D721Med (cell line): ENCODE measurements at regions not wholly inside any gene's neighbourhood (a gene's known extent, or its start where the extent isn't known, plus 50 kb on each side); places are given as distances from the start of the nearest gene placed in this dataset.
"Not testable (repeated sequence)": the region's sequence is repeated elsewhere in the genome, so short reads cannot be mapped to it uniquely, and the experiment has no call there.

ENCODE experiments used
- DNase-seq: peaks from one replicate; pipeline ENCODE4 v3.0.0; 2011; ENCODE audit warnings: low spot score; ENCODE audit not compliant: insufficient read length
- FAIRE-seq: peaks from 2 replicates; lab custom pipeline; 2011; peaks lifted over from hg19 to GRCh38; lab: Jason Lieb, UNC
- CTCF ChIP-seq: IDR thresholded peaks from 2 replicates; pipeline ENCODE4 v1.5.1; 2012; ENCODE audit warnings: mild to moderate bottlenecking, control low read depth; ENCODE audit not compliant: insufficient read depth; ENCODE audit errors: missing control alignments

DNA sequence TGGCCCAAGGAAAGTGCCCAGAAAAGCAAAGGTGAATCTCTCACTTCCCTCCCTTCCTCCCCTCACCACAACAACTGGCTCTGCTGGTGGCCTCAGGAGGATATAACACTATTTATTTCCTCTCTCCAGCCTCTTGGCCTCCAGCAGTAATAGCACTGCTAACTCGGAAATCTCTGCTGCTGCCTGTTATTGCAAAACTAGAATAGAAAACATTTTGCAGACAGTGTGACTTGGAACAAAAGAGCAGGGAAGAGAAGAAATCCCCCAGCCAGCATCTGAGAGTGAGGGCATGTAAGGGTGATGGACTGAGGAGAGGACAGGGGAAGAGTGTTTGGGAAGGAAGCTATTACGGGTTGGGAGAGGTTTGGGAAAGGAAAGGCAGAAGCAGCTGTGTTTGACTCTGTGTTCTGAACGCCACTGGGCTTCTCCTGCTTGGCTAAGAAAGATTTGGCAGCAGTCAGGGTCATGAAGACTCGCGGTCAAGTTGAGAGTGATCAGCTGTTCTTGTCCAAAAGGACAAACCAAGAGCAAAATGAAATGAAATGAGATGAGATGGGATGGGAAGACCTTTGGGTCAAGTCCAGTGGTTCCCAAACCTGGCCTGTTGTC, 81.0 kb upstream of the SNX9 start:
- DNase-seq: no peak
- no peak for FAIRE-seq
- TF ChIP-seq CTCF: no peak

DNA sequence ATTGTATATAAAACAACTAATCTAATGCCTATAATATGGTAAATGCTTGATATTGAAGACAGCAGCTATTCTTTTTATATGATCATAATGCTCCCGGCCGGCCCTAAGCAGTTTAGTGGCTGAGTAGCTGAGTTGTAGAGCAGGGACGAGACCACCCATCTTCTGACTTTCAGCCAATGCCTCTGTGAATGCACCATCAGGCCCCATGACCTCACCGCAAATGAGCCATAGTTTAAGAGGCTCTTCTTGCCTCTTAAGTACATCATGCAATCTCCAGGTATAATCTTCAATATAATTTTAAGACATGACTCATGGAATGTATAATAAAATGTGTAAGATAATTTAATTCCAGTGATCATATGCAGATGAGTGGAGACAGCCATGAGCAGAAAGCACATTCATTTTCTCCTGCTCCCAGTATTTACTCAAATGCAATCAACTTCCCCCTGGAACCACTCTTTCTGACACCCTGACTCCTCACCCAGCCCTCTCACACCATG, 78.9 kb upstream of the SNX9 start:
- no peak for FAIRE-seq

DNA sequence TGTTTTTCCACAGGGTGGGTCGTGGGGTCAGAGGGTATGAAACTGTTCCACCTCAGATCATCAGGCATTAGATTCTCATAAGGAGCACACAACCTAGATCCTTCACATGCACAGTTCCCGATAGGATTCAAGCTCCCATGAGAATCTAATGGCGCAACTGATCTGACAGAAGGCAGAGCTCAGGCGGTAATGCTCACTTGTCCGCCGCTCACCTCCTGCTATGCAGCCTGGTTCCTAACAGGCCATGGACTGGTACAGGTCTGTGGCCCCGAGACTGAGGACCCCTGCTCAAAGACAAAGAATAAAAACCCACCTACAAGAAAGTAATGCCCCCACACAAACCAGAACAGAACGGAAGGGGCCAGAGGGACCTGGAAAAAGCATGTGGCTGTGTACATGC, 76.1 kb upstream of the SNX9 start:
- DNase-seq (no peak), FAIRE-seq (no peak)
- no peak for TF ChIP-seq CTCF

More for the DNA sequence above, 78.9 kb upstream of the SNX9 start:
- no peak for TF ChIP-seq CTCF
- no peak for DNase-seq

DNA sequence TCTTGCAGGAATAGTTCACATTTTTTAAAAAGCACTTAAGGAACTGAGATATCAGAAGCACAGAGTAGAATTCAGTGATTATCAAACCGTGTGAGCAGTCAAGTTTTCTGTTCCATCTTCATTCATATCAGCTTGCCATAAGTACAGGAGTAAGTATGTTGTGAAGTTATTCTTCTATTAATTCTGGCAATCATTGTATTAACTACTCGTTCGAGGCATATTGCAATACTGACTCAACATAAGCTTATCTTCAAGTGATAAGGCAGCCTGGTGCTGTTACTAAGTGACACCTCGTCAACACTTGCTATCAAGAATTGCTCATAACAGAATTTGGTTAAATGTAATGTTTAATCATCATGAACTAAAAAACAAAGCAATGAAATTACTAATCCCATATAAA, 75.7 kb upstream of the SNX9 start:
- FAIRE-seq (no peak), DNase-seq (no peak)
- no peak for TF ChIP-seq CTCF

DNA sequence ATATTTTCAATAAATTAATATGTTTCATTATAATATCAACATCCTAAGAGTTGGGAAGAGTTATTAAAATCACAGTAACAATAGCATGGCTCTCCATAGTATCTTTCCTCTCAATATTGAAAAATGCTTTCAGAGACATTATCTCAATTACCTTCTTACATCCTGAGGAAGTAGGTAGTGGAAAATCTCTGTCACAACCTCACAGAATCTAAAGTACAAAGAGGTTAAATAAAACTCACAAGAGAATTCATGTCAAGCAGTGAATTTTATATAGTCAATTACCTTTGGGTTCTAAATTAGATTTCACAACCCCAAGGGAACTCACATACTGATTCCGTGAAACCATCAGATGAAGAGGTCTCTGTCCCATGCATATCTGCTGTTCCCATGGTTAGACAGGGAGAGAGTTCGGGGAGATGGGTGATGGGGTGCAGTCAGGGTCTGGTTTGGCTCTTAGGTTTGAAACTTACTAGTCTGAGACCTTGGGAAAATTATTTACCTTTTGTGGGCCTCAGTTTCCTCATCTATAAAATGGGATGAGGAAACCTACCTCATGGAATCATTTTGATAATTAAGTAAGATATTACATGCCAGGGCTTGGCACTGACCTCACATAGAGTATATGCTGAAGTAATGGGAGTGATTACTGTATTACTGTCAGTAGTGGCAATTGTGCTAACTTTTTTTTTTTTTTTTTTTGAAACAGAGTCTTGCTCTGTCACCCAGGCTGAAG, 74.0 kb upstream of the SNX9 start:
- no peak for TF ChIP-seq CTCF
- DNase-seq: no peak
- FAIRE-seq: no peak

DNA sequence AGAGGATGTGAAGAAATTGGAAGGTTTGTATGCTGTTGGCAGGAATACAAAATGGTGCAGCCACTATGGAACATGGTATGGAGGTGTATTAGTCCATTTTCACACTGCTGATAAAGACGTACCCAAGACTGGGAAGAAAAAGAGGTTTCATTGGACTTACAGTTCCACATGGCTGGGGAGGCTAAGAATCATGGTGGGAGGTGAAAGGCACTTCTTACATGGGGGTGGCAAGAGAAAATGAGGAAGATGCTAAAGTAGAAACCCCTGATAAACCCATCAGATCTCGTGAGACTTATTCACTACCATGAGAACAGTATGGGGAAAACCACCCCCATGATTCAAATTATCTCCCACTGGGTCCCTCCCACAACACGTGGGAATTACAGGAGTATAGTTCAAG, 72.1 kb upstream of the SNX9 start:
- not testable (repeated sequence) for DNase-seq, FAIRE-seq

DNA sequence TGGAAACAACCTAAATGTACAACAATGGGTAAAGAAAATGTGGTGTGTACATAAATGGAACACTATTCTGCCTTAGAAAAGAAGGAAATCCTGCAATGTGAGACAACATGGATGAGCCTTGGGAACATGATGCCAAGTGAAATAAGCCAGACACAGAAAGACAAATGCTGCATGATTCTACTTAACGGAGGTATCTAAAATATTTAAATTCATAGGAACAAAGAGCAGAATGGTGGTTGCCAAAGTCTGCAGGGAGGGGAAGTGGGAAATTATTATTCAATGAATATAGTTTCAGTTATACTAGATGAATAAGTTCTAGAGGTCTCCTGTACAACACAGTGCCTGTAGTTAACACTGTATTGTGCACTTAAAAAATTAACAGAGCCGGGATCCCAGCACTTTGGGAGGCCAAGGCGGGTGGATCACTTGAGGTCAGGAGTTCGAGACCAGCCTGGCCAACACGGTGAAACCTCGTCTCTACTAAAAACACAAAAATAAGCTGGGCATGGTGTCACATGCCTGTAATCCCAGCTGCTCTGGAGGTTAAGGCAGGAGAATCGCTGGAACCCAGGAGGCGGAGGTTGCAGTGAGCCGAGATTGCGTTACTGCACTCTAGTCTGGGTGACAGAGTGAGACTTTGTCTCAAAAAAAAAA, 71.4 kb upstream of the SNX9 start:
- peak; percentile 35 for FAIRE-seq

DNA sequence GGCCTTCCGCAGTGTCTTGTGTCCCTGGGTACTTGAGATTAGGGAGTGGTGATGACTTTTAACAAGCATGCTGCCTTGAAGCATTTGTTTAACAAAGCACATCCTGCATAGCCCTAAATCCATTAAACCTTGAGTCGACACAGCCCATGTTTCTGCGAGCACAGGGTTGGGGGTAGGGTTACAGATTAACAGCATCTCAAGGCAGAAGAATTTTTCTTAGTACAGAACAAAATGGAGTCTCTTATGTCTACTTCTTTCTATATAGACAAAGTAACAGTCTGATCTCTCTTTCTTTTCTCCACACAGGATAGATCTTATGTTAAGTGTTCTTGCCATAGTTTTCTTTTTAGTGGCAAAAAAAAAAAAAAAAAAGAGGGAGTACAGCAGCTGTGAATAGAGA, 70.2 kb upstream of the SNX9 start:
- not testable (repeated sequence) for FAIRE-seq, DNase-seq

More for the DNA sequence above, 71.4 kb upstream of the SNX9 start:
- TF ChIP-seq CTCF: no peak
- no peak for DNase-seq
